Endothelial cell of umbilical vein (primary cell): ENCODE measurements at regions not wholly inside any gene's neighbourhood (a gene's known extent, or its start where the extent isn't known, plus 50 kb on each side); places are given as distances from the start of the nearest gene placed in this dataset.

Source experiments
- EZH2 ChIP-seq: IDR thresholded peaks from 2 replicates; pipeline ENCODE4 v1.6.1; 2012; ENCODE audit warnings: borderline replicate concordance, low read depth, mild to moderate bottlenecking, moderate library complexity, low read length, inconsistent platforms; ENCODE audit not compliant: severe bottlenecking
- FOS ChIP-seq: IDR thresholded peaks from 2 replicates; pipeline ENCODE4 v1.6.1; 2011; ENCODE audit warnings: mild to moderate bottlenecking, low read length, moderate library complexity, borderline replicate concordance; ENCODE audit not compliant: insufficient read depth
- GATA2 ChIP-seq: IDR thresholded peaks from 2 replicates; pipeline ENCODE4 v1.7.0; 2011; ENCODE audit warnings: low read depth, mild to moderate bottlenecking, moderate library complexity, mixed read lengths, low read length; ENCODE audit not compliant: insufficient read length, insufficient read depth
- JUN ChIP-seq: IDR thresholded peaks from 2 replicates; pipeline ENCODE4 v1.6.1; 2011; ENCODE audit warnings: borderline replicate concordance, low read depth; ENCODE audit not compliant: insufficient read length, insufficient read depth
- MAX ChIP-seq: IDR thresholded peaks from 2 replicates; pipeline ENCODE4 v1.6.1; 2011; ENCODE audit not compliant: insufficient read depth, insufficient read length
- MYC ChIP-seq: IDR thresholded peaks from one replicate; pipeline ENCODE4 v1.6.1; 2011; ENCODE audit warnings: mild to moderate bottlenecking, low read depth, low read length
- POLR2A ChIP-seq: IDR thresholded peaks from 2 replicates; pipeline ENCODE4 v1.6.1; 2012; ENCODE audit warnings: low read depth, mild to moderate bottlenecking, control low read depth, low read length
- POLR2AphosphoS5 ChIP-seq: IDR thresholded peaks from 2 replicates; pipeline ENCODE4 v1.6.1; 2012; ENCODE audit warnings: low read depth, mild to moderate bottlenecking, control low read depth, low read length, moderate library complexity; ENCODE audit not compliant: insufficient read depth
- TF ChIP-seq, protein P1 (sequence below), 2 donors: IDR thresholded peaks; 1 replicate in 1 of 2; 2 replicates in 1 of 2; pipeline ENCODE4 v1.5.1; 2011; ENCODE audit warnings: low read length in 2 of 2, mild to moderate bottlenecking in 2 of 2, moderate library complexity in 2 of 2, control low read depth in 1 of 2, inconsistent platforms in 1 of 2, low read depth in 1 of 2; ENCODE audit not compliant: insufficient read depth in 1 of 2; ENCODE audit errors: extremely low read depth in 1 of 2

GRCh38 chr11:110878513-110878912 is 166.3 kb upstream of the ARHGAP20 start:
- TF ChIP-seq MAX (no peak), GATA2 (no peak), JUN (no peak), EZH2 (no peak), POLR2A (no peak), POLR2AphosphoS5 (no peak), FOS (peak; percentile 38), MYC (no peak)
- TF ChIP-seq, protein P1, sequence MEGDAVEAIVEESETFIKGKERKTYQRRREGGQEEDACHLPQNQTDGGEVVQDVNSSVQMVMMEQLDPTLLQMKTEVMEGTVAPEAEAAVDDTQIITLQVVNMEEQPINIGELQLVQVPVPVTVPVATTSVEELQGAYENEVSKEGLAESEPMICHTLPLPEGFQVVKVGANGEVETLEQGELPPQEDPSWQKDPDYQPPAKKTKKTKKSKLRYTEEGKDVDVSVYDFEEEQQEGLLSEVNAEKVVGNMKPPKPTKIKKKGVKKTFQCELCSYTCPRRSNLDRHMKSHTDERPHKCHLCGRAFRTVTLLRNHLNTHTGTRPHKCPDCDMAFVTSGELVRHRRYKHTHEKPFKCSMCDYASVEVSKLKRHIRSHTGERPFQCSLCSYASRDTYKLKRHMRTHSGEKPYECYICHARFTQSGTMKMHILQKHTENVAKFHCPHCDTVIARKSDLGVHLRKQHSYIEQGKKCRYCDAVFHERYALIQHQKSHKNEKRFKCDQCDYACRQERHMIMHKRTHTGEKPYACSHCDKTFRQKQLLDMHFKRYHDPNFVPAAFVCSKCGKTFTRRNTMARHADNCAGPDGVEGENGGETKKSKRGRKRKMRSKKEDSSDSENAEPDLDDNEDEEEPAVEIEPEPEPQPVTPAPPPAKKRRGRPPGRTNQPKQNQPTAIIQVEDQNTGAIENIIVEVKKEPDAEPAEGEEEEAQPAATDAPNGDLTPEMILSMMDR (IDR thresholded peaks at IDR 0.05; ENCODE audit: extremely low read depth in 1 of 2, insufficient read depth in 1 of 2, low read depth in 1 of 2, low read length in 2 of 2), result no peak
